Colonic mucosa (tissue), 4 donors: ENCODE measurements at regions not wholly inside any gene's neighbourhood (a gene's known extent, or its start where the extent isn't known, plus 50 kb on each side); places are given as distances from the start of the nearest gene placed in this dataset.
A peak's percentile ranks its signal among the peaks of the same experiment; 100 is the strongest.

Experiments
- DNase-seq: peaks from one replicate; pipeline ENCODE4 v3.0.0-alpha.2; 2020
- H3K27ac ChIP-seq: fragments of 200-600 bp; one replicate; pipeline ENCODE4 v1.8.0; 2021
- H3K27me3 ChIP-seq: fragments of 200-600 bp; one replicate; pipeline ENCODE4 v1.8.0; 2021
- H3K36me3 ChIP-seq: fragments of 200-600 bp; one replicate; pipeline ENCODE4 v1.8.0; 2021
- H3K4me1 ChIP-seq: fragments of 200-600 bp; one replicate; pipeline ENCODE4 v1.8.0; 2021; ENCODE audit warnings: mild to moderate bottlenecking
- H3K4me3 ChIP-seq: fragments of 200-600 bp; one replicate; pipeline ENCODE4 v1.8.0; 2021
- H3K9ac ChIP-seq, 2 donors: one replicate each; pipeline ENCODE4 v1.7.0; 2013; ENCODE audit warnings: control low read depth in 2 of 2, low read depth in 2 of 2, low read length in 2 of 2
- H3K9me3 ChIP-seq: fragments of 200-600 bp; one replicate; pipeline ENCODE4 v1.8.0; 2021
- intact Hi-C: fragments of 100-400 bp; cut with DNase I; formaldehyde crosslinking; loops from one replicate; pipeline ENCODE4 v1.14.1; 2022
- TF ChIP-seq, protein P1 (sequence below): fragments of 200-600 bp; IDR thresholded peaks from one replicate; pipeline ENCODE4 v1.8.0; 2022; ENCODE audit warnings: antibody characterized with exemption, mild to moderate bottlenecking
- donor health status: healthy.
- donor health status: DM: no; HTN: no; CAD: no.
- donor health status: DM: no; HTN: no; CAD: no.

DNA sequence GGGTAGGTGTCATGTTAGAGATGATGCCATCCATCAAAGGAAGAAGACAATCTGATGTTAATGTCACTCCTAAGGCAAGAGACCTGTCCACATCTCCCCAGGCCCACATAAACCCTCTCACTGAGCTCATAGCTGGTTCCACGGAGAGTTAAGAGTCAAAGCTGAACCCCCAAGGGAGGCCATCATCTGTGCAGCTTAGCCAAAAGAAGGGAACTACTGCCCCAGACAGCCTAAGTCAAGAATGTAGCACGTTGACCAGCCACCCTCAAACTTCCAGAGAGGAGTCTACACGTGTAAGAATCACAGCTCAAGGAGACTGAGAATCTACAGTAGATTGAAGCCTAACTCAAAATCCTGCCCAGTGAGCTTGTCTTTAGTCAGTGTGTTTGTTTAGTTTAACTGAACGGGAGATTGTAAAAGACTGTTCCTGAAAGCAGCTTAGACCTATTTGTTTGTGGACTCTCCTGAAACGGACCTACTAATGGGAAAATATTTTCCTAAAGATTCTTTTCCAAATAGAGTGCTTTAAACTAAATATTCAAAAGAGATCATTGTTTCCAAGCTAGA, 192.7 kb upstream of the NFE2L3 start:
- TF ChIP-seq, protein P1, sequence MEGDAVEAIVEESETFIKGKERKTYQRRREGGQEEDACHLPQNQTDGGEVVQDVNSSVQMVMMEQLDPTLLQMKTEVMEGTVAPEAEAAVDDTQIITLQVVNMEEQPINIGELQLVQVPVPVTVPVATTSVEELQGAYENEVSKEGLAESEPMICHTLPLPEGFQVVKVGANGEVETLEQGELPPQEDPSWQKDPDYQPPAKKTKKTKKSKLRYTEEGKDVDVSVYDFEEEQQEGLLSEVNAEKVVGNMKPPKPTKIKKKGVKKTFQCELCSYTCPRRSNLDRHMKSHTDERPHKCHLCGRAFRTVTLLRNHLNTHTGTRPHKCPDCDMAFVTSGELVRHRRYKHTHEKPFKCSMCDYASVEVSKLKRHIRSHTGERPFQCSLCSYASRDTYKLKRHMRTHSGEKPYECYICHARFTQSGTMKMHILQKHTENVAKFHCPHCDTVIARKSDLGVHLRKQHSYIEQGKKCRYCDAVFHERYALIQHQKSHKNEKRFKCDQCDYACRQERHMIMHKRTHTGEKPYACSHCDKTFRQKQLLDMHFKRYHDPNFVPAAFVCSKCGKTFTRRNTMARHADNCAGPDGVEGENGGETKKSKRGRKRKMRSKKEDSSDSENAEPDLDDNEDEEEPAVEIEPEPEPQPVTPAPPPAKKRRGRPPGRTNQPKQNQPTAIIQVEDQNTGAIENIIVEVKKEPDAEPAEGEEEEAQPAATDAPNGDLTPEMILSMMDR: no peak
- Histone ChIP-seq H3K27ac (no peak overlapping the region), H3K9me3 (no peaks in the 10 kb centered on the region), H3K27me3 (no peaks in the 10 kb centered on the region), H3K36me3 (no peaks in the 10 kb centered on the region), H3K4me3 (no peak overlapping the region), H3K9ac (no peak overlapping the region), H3K4me1 (no peaks in the 10 kb centered on the region)
- intact Hi-C loops: no loop called here
- no peak for DNase-seq

DNA sequence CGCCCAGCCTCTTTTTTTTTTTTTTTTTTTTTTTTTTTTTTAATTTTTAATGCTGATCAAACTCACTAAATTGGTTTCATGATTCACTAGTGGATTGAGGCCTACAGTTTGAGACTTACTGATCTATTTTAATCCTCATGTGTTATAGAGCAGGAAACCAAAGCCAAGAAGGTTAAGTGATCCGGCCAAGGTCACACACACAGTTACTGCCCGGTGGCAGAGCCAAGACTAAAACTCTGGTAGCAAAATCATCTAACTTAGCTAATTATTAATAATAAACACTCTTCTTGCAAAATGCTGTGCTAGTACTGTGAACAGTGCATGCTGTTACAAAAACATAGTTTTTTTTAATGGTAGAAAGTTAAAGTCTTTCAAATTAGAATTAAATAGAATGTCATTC, 188.3 kb upstream of the NFE2L3 start:
- no peak for DNase-seq
- no peaks in the 10 kb centered on the region for H3K27me3 ChIP-seq
- H3K9ac ChIP-seq: no peak overlapping the region
- H3K9me3 ChIP-seq: no peaks in the 10 kb centered on the region
- H3K36me3 ChIP-seq: no peaks in the 10 kb centered on the region
- H3K27ac ChIP-seq: no peak overlapping the region
- TF ChIP-seq, protein P1: no peak
- intact Hi-C loops: no loop called here
- peaks cover 9% of the 10 kb centered on the region for H3K4me1 ChIP-seq
- no peak overlapping the region for H3K4me3 ChIP-seq

DNA sequence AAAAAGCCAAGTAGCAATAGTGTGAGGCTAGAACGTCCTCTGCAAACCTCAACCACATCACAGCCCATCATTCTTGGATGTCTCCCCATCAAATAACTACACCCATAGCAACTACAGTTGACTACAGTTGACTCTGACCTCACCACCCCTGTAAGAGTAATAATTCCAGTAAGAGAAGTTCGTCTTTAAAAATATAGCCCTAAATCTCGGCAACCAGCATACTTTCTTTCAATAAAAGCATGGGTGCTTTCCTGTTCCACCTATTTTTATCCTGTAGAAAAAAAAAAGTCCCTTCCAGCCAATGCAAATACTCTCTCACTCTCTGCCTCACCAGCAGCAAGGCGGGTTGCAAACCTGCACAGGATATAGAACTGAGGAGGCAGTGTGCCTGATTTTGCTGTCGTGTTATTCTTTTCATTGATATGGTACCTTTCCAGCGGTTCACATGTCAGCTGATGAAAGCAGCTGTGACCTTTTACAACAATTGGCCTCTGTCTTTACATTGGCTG, 187.5 kb upstream of the NFE2L3 start:
- no peaks in the 10 kb centered on the region for H3K9me3 ChIP-seq
- H3K27ac ChIP-seq: no peak overlapping the region
- H3K4me1 ChIP-seq: peaks cover 9% of the 10 kb centered on the region
- H3K4me3 ChIP-seq: no peak overlapping the region
- no peaks in the 10 kb centered on the region for H3K27me3 ChIP-seq
- TF ChIP-seq, protein P1: no peak
- no peak for DNase-seq
- no peaks in the 10 kb centered on the region for H3K36me3 ChIP-seq
- peak overlapping the region in 1 of 2 donors; percentile 3 for H3K9ac ChIP-seq
- intact Hi-C loops: no loop called here

DNA sequence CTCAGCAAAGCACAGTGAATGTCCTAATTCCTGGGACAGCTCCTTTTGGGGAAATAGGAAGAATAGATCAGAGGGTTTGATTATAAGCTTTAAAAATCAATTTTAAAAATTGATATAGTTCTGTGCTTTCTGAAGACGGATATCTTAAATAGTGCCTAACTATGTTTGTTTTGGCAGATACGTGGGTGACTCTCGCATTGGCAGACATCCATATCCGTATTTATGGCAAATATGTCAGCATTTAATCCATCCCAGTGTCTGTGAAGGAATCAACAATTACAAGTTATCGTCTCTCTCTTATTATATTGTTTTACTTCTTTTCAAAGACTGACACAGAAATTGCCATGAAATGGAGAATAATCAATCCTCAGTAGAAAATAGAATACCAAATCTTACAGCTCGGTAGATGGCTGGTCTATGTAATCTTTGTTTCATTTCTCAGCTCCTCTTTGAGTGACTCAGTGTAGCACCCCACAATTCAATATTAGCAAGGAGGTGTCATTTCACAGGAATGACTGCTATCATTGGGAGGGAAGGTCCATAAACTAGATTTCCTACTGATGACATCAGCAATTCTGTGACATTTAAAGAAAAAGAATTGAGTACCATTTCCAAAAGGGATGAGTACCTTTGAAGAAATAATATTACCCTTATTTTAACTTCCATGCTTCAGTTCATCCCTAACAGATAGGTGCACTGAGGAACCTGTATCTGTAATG, 186.4 kb upstream of the NFE2L3 start:
- Histone ChIP-seq H3K4me3 (no peak overlapping the region), H3K27me3 (no peaks in the 10 kb centered on the region), H3K4me1 (peaks cover 9% of the 10 kb centered on the region), H3K9me3 (no peaks in the 10 kb centered on the region), H3K27ac (no peak overlapping the region), H3K9ac (no peak overlapping the region), H3K36me3 (no peaks in the 10 kb centered on the region)
- TF ChIP-seq, protein P1: no peak
- intact Hi-C loops: no loop called here
- DNase-seq: peak; percentile 39

DNA sequence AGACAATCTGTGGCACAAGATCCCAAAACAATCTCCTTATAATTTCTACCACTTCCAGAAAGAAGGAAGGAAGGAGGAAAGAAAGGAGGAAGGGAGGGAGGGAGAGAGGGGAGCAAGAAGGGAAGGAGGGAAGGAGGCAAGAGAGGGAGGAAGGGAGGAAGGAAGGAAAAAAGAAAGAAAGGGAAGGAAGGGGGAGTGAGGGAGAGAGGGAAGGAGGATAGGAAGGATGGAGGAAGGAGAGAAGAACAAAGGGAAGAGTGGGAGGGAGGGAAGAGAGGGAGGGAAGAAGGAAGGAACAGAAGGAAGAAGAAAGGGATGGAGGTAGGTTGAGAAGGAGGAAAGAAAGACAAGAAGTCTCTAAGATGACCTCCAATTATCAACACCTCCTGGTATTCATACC, 185.5 kb upstream of the NFE2L3 start:
- DNase-seq: no peak
- intact Hi-C loops: no loop called here
- peaks cover 9% of the 10 kb centered on the region for H3K4me1 ChIP-seq
- no peaks in the 10 kb centered on the region for H3K9me3 ChIP-seq
- H3K9ac ChIP-seq: no peak overlapping the region
- TF ChIP-seq, protein P1: no peak
- no peak overlapping the region for H3K4me3 ChIP-seq
- H3K36me3 ChIP-seq: no peaks in the 10 kb centered on the region
- no peaks in the 10 kb centered on the region for H3K27me3 ChIP-seq
- no peak overlapping the region for H3K27ac ChIP-seq
